Neural cell (in vitro differentiated cells): ENCODE measurements at regions not wholly inside any gene's neighbourhood (a gene's known extent, or its start where the extent isn't known, plus 50 kb on each side); places are given as distances from the start of the nearest gene placed in this dataset.

Experiments used
- H2AFZ ChIP-seq: fragments of 200-600, 300-800 bp; sonication (generic), shearing (Covaris generic); 2 replicates; pipeline ENCODE4 v1.6.0; 2014; ENCODE audit warnings: low read depth, mild to moderate bottlenecking, antibody characterized with exemption, low read length, moderate library complexity
- H3F3A ChIP-seq: fragments of 200-600 bp; shearing (Covaris generic); 2 replicates; pipeline ENCODE4 v1.6.1; 2016; ENCODE audit warnings: mild to moderate bottlenecking, moderate library complexity, mixed read lengths, antibody characterized with exemption, low read length; ENCODE audit not compliant: insufficient read depth, poor library complexity, severe bottlenecking
- H3K27ac ChIP-seq: fragments of 200-600, 300-800 bp; sonication (generic), shearing (Covaris generic); 2 replicates; pipeline ENCODE4 v1.5.1; 2014; ENCODE audit warnings: mild to moderate bottlenecking, low read length, moderate library complexity
- H3K27me3 ChIP-seq: fragments of 300-800, 200-600 bp; sonication (generic), shearing (Covaris generic); 2 replicates; pipeline ENCODE4 v1.6.0; 2014; ENCODE audit warnings: mild to moderate bottlenecking, low read depth, low read length, moderate library complexity; ENCODE audit not compliant: insufficient read depth
- H3K36me3 ChIP-seq: fragments of 300-800, 200-600 bp; sonication (generic), shearing (Covaris generic); 2 replicates; pipeline ENCODE4 v1.5.1; 2014; ENCODE audit warnings: mild to moderate bottlenecking, antibody characterized with exemption, low read length, moderate library complexity; ENCODE audit not compliant: insufficient read depth
- H3K4me2 ChIP-seq: fragments of 300-800, 200-600 bp; sonication (generic), shearing (Covaris generic); 2 replicates; pipeline ENCODE4 v1.6.0; 2014; ENCODE audit warnings: mild to moderate bottlenecking, low read length
- H3K4me3 ChIP-seq: fragments of 300-800, 200-600 bp; sonication (generic), shearing (Covaris generic); 2 replicates; pipeline ENCODE4 v1.5.1; 2014; ENCODE audit warnings: mild to moderate bottlenecking, low read length, moderate library complexity
- H3K79me2 ChIP-seq: fragments of 200-600 bp; shearing (Covaris generic); replicated peaks from 2 replicates; pipeline ENCODE4 v1.6.0; 2014; ENCODE audit warnings: mild to moderate bottlenecking, low read length, moderate library complexity; ENCODE audit not compliant: insufficient read depth
- H3K9ac ChIP-seq: fragments of 300-800, 200-600 bp; sonication (generic), shearing (Covaris generic); 2 replicates; pipeline ENCODE4 v1.6.1; 2016; ENCODE audit warnings: mild to moderate bottlenecking, low read length, mixed read lengths
- H3K9me2 ChIP-seq: fragments of 200-600 bp; shearing (Covaris generic); 2 replicates; pipeline ENCODE4 v1.6.1; 2016; ENCODE audit warnings: mild to moderate bottlenecking, low read length, mixed read lengths; ENCODE audit not compliant: insufficient read depth
- H3K9me3 ChIP-seq: fragments of 200-600, 300-800 bp; sonication (generic), shearing (Covaris generic); 2 replicates; pipeline ENCODE4 v1.6.1; 2016; ENCODE audit warnings: mild to moderate bottlenecking, mixed run types, low read length, moderate library complexity, mixed read lengths
- H4K20me1 ChIP-seq: fragments of 200-600 bp; shearing (Covaris generic); 2 replicates; pipeline ENCODE4 v1.6.1; 2016; ENCODE audit warnings: mild to moderate bottlenecking, mixed run types; ENCODE audit not compliant: insufficient read depth
- CTCF ChIP-seq: fragments of 450-650 bp; IDR thresholded peaks from 2 replicates; pipeline ENCODE4 v1.5.1; 2014; ENCODE audit warnings: antibody characterized with exemption, mild to moderate bottlenecking, moderate library complexity; ENCODE audit not compliant: poor library complexity, severe bottlenecking
- EP300 ChIP-seq: fragments of 450-650 bp; conservative IDR thresholded peaks from 2 replicates; pipeline ENCODE4 v1.6.1; 2014; ENCODE audit warnings: antibody characterized with exemption, mild to moderate bottlenecking, moderate library complexity; ENCODE audit not compliant: poor library complexity, severe bottlenecking
- EZH2 ChIP-seq: fragments of 200-600, 300-800 bp; shearing (Covaris generic), sonication (generic); IDR thresholded peaks from 2 replicates; pipeline ENCODE4 v1.6.1; 2014; ENCODE audit warnings: antibody characterized with exemption, low read length, borderline replicate concordance, mild to moderate bottlenecking; ENCODE audit not compliant: insufficient read depth, poor library complexity, severe bottlenecking
- MXI1 ChIP-seq: fragments of 450-650 bp; conservative IDR thresholded peaks from 2 replicates; pipeline ENCODE4 v1.6.1; 2014; ENCODE audit warnings: antibody characterized with exemption, mild to moderate bottlenecking; ENCODE audit not compliant: poor library complexity, severe bottlenecking
- POLR2AphosphoS5 ChIP-seq: IDR thresholded peaks from 2 replicates; pipeline ENCODE4 v1.6.1; 2012
- RAD21 ChIP-seq: fragments of 450-650 bp; conservative IDR thresholded peaks from 2 replicates; pipeline ENCODE4 v1.6.1; 2014; ENCODE audit warnings: antibody characterized with exemption, mild to moderate bottlenecking, moderate library complexity
- SMC3 ChIP-seq: fragments of 450-650 bp; conservative IDR thresholded peaks from 2 replicates; pipeline ENCODE4 v1.6.1; 2014; ENCODE audit warnings: antibody characterized with exemption, mild to moderate bottlenecking, moderate library complexity; ENCODE audit not compliant: poor library complexity
- TAF1 ChIP-seq: IDR thresholded peaks from 2 replicates; pipeline ENCODE4 v1.6.1; 2012; ENCODE audit warnings: low read depth
- TF ChIP-seq, protein P1 (sequence below): IDR thresholded peaks from 2 replicates; pipeline ENCODE4 v1.6.1; 2012; ENCODE audit warnings: borderline replicate concordance

DNA sequence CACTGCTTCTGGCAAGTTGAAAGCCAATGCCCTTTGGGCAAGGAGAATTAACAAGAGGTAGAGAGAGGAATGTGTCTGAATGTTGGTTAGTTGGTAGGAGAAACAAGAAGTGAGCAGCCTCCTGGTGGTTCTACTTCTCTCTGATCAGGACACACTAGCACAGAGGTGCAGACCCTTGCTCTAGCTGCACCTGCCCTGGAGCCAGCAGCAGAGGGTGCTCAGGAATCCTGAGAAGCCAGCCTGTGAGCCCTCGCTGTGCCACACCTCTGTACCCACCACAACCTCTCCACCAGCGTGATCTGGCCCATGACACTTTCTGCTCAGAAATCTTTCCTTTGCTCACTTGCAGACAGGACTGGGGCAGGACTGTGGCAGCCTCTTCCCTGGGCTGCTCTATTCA, 364.7 kb downstream of the RPS24 start:
- no peak overlapping the region for H2AFZ ChIP-seq
- H3K36me3 ChIP-seq, result no peaks in the 10 kb centered on the region
- H3K9me2 ChIP-seq, result no peaks in the 10 kb centered on the region
- no peak overlapping the region for H3K4me2 ChIP-seq
- TF ChIP-seq EP300 (no peak), POLR2AphosphoS5 (no peak), CTCF (no peak), SMC3 (no peak), MXI1 (no peak), RAD21 (no peak), EZH2 (no peak), TAF1 (no peak)
- TF ChIP-seq, protein P1, sequence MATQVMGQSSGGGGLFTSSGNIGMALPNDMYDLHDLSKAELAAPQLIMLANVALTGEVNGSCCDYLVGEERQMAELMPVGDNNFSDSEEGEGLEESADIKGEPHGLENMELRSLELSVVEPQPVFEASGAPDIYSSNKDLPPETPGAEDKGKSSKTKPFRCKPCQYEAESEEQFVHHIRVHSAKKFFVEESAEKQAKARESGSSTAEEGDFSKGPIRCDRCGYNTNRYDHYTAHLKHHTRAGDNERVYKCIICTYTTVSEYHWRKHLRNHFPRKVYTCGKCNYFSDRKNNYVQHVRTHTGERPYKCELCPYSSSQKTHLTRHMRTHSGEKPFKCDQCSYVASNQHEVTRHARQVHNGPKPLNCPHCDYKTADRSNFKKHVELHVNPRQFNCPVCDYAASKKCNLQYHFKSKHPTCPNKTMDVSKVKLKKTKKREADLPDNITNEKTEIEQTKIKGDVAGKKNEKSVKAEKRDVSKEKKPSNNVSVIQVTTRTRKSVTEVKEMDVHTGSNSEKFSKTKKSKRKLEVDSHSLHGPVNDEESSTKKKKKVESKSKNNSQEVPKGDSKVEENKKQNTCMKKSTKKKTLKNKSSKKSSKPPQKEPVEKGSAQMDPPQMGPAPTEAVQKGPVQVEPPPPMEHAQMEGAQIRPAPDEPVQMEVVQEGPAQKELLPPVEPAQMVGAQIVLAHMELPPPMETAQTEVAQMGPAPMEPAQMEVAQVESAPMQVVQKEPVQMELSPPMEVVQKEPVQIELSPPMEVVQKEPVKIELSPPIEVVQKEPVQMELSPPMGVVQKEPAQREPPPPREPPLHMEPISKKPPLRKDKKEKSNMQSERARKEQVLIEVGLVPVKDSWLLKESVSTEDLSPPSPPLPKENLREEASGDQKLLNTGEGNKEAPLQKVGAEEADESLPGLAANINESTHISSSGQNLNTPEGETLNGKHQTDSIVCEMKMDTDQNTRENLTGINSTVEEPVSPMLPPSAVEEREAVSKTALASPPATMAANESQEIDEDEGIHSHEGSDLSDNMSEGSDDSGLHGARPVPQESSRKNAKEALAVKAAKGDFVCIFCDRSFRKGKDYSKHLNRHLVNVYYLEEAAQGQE, result no peak
- no peak overlapping the region for H3K9ac ChIP-seq
- no peaks in the 10 kb centered on the region for H3K27me3 ChIP-seq
- H3K4me3 ChIP-seq, result no peak overlapping the region
- no peaks in the 10 kb centered on the region for H3F3A ChIP-seq
- no peaks in the 10 kb centered on the region for H3K9me3 ChIP-seq
- H4K20me1 ChIP-seq, result no peaks in the 10 kb centered on the region
- H3K79me2 ChIP-seq, result no peaks in the 10 kb centered on the region
- no peak overlapping the region for H3K27ac ChIP-seq

- Histone ChIP-seq H4K20me1 (no peaks in the 10 kb centered on the region), H2AFZ (no peak overlapping the region), H3K36me3 (no peaks in the 10 kb centered on the region), H3K79me2 (no peaks in the 10 kb centered on the region), H3K4me2 (no peak overlapping the region), H3K9me3 (no peaks in the 10 kb centered on the region), H3K27ac (peak overlapping the region; percentile 7), H3F3A (no peaks in the 10 kb centered on the region), H3K9ac (peak overlapping the region; percentile 27), H3K9me2 (no peaks in the 10 kb centered on the region), H3K27me3 (no peaks in the 10 kb centered on the region), H3K4me3 (no peak overlapping the region)
- TF ChIP-seq SMC3 (peak; percentile 22), RAD21 (no peak), MXI1 (no peak)
Measured at GRCh38 chr10:78401624-78402367, 368.1 kb downstream of the RPS24 start.
